WTC11 (cell line): ENCODE measurements at regions not wholly inside any gene's neighbourhood (a gene's known extent, or its start where the extent isn't known, plus 50 kb on each side); places are given as distances from the start of the nearest gene placed in this dataset.

Source experiments
- ATAC-seq: fragments of 200-7000 bp; cut with Tn5 transposase; 2 replicates; pipeline ENCODE4 v1.10.0; 2021; ENCODE audit warnings: mild to moderate bottlenecking, moderate library complexity
- CTCF ChIA-PET: fragments of 300-600 bp; sonication (Branson Sonifier 250); formaldehyde crosslinking; loops from one replicate; lab custom pipeline; 2021; ENCODE audit warnings: antibody characterized with exemption; lab: Charles Lee
- POLR2A ChIA-PET: fragments of 350-600 bp; sonication (Branson Sonifier 250); formaldehyde crosslinking; loops from one replicate; lab custom pipeline; 2021; ENCODE audit warnings: antibody characterized with exemption; lab: Charles Lee
- DNase-seq: peaks from one replicate; pipeline ENCODE4 v3.0.0; 2021; ENCODE audit warnings: low spot score
- H3K27ac Mint-ChIP-seq: 2 replicates; pipeline ENCODE4 v1.8.0; 2021; ENCODE audit warnings: mixed read lengths
- H3K27me3 Mint-ChIP-seq: 2 replicates; pipeline ENCODE4 v1.8.0; 2021; ENCODE audit warnings: low read depth, mild to moderate bottlenecking, moderate library complexity, mixed read lengths
- H3K36me3 Mint-ChIP-seq: 2 replicates; pipeline ENCODE4 v1.8.0; 2021; ENCODE audit warnings: mixed read lengths
- H3K4me1 Mint-ChIP-seq: 2 replicates; pipeline ENCODE4 v1.8.0; 2022; ENCODE audit warnings: mixed read lengths
- H3K4me3 Mint-ChIP-seq: 2 replicates; pipeline ENCODE4 v1.8.0; 2021; ENCODE audit warnings: mild to moderate bottlenecking, moderate library complexity, mixed read lengths
- H3K9me3 Mint-ChIP-seq: 2 replicates; pipeline ENCODE4 v1.8.0; 2021; ENCODE audit warnings: mixed read lengths
- CDX4 ChIP-seq: fragments of 250-450 bp; sonication (Bioruptor Pico); IDR thresholded peaks from 2 replicates; pipeline ENCODE4 v1.9.0; 2021; ENCODE audit warnings: moderate library complexity, mild to moderate bottlenecking, inconsistent platforms, borderline replicate concordance
- CREM ChIP-seq: sonication (generic); formaldehyde crosslinking; IDR thresholded peaks from 2 replicates; pipeline ENCODE4 v1.8.1; 2022; ENCODE audit warnings: mild to moderate bottlenecking, missing genetic modification reagents, moderate library complexity
- ETV6 ChIP-seq: sonication (generic); formaldehyde crosslinking; IDR thresholded peaks from 2 replicates; pipeline ENCODE4 v1.8.1; 2022; ENCODE audit warnings: mild to moderate bottlenecking, missing genetic modification reagents
- HMGXB4 ChIP-seq: sonication (generic); formaldehyde crosslinking; IDR thresholded peaks from 2 replicates; pipeline ENCODE4 v1.8.1; 2023; ENCODE audit warnings: mild to moderate bottlenecking, moderate library complexity, missing genetic modification reagents
- NFATC4 ChIP-seq: fragments of 250-450 bp; sonication (Bioruptor Pico); IDR thresholded peaks from 2 replicates; pipeline ENCODE4 v1.9.0; 2021; ENCODE audit warnings: mild to moderate bottlenecking
- NFE2L1 ChIP-seq: sonication (generic); formaldehyde crosslinking; IDR thresholded peaks from 2 replicates; pipeline ENCODE4 v1.8.1; 2023; ENCODE audit warnings: missing genetic modification reagents
- NR3C1 ChIP-seq: sonication (generic); formaldehyde crosslinking; conservative IDR thresholded peaks from 2 replicates; pipeline ENCODE4 v1.8.1; 2023; ENCODE audit warnings: low read depth, mild to moderate bottlenecking, missing genetic modification reagents
- RORB ChIP-seq: fragments of 250-450 bp; sonication (Bioruptor Pico); IDR thresholded peaks from 2 replicates; pipeline ENCODE4 v1.9.0; 2021; ENCODE audit warnings: mild to moderate bottlenecking
- SP1 ChIP-seq: sonication (generic); formaldehyde crosslinking; conservative IDR thresholded peaks from 2 replicates; pipeline ENCODE4 v1.8.1; 2022; ENCODE audit warnings: missing genetic modification reagents
- TP53 ChIP-seq: sonication (generic); formaldehyde crosslinking; IDR thresholded peaks from 2 replicates; pipeline ENCODE4 v1.8.1; 2023; ENCODE audit warnings: mild to moderate bottlenecking, missing genetic modification reagents
- USF1 ChIP-seq: sonication (generic); formaldehyde crosslinking; IDR thresholded peaks from 2 replicates; pipeline ENCODE4 v1.8.0; 2022; ENCODE audit warnings: mild to moderate bottlenecking, missing genetic modification reagents
- ZBTB21 ChIP-seq: sonication (generic); formaldehyde crosslinking; IDR thresholded peaks from 2 replicates; pipeline ENCODE4 v1.8.1; 2023; ENCODE audit warnings: mild to moderate bottlenecking, missing genetic modification reagents, borderline replicate concordance
- ZNF317 ChIP-seq: sonication (generic); formaldehyde crosslinking; IDR thresholded peaks from 2 replicates; pipeline ENCODE4 v1.8.1; 2023; ENCODE audit warnings: low read depth, mild to moderate bottlenecking, moderate library complexity, missing genetic modification reagents, borderline replicate concordance
- ZNF396 ChIP-seq: fragments of 250-450 bp; sonication (Bioruptor Pico); IDR thresholded peaks from 2 replicates; pipeline ENCODE4 v1.8.0; 2021; ENCODE audit warnings: mild to moderate bottlenecking, moderate library complexity, borderline replicate concordance
- ZNF423 ChIP-seq: fragments of 250-450 bp; sonication (Bioruptor Pico); IDR thresholded peaks from 2 replicates; pipeline ENCODE4 v2.1.2; 2022; ENCODE audit warnings: mild to moderate bottlenecking, moderate library complexity
- TF ChIP-seq, protein P1 (sequence below): fragments of 250-450 bp; sonication (Bioruptor Pico); IDR thresholded peaks from 2 replicates; pipeline ENCODE4 v2.1.2; 2022; ENCODE audit warnings: mild to moderate bottlenecking, moderate library complexity

- no peak overlapping the region for H3K27ac Mint-ChIP-seq
Measured at GRCh38 chr19:31980796-31981195, 364.6 kb upstream of the ZNF507 start.

GRCh38 chr19:31981545-31981944 lies 363.9 kb upstream of the ZNF507 start:
- ATAC-seq: no peak
- no peak overlapping the region for H3K4me3 Mint-ChIP-seq

More at GRCh38 chr19:31980796-31981195, 364.6 kb upstream of the ZNF507 start:
- ATAC-seq (no peak), DNase-seq (no peak)
- CTCF ChIA-PET: no interaction called here
- Mint-ChIP-seq H3K27me3 (no peaks in the 10 kb centered on the region; the same call in 1 of the 2 replicates), H3K9me3 (peaks cover 9% of the 10 kb centered on the region), H3K4me3 (no peak overlapping the region), H3K36me3 (no peaks in the 10 kb centered on the region; the same call in 1 of the 2 replicates), H3K4me1 (peaks cover 4% of the 10 kb centered on the region; the same call in 1 of the 2 replicates)
- POLR2A ChIA-PET: no interaction called here
- TF ChIP-seq RORB (CRISPR knock-in tag): no peak
- no peak for TF ChIP-seq TP53 (CRISPR knock-in tag)
- TF ChIP-seq CDX4 (CRISPR knock-in tag): no peak
- no peak for TF ChIP-seq USF1 (CRISPR knock-in tag)

DNA sequence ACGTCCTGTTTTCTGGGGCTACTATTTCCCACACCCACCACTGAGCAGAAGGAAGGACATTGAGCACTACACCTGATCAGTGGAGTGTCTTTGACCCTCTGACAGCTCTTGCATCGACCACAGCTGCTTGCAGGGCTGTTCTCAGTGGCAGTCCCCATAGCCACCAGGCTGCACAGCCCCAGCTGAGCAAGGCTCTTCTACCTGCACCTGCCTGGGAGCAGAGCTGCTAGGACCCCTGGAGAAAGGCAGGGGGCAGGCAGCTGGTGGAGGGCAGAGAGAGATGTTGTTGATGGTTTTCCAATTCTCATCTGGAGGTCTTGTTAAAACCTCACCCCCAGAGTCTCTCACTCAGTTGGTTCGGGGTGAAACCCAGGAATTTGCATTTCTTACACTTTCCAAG lies 361.8 kb upstream of the ZNF507 start:
- no peak for ATAC-seq
- CTCF ChIA-PET: interaction anchor here (0.6 kb wide), 1 partner anchor 307 kb away, joined by 3 read pairs; no protein-coding TSS in a partner anchor
- H3K9me3 Mint-ChIP-seq: peaks cover 22% of the 10 kb centered on the region

More at GRCh38 chr19:31981545-31981944, 363.9 kb upstream of the ZNF507 start:
- ChIA-PET CTCF (no interaction called here), POLR2A (no interaction called here)
- no peaks in the 10 kb centered on the region for H3K27me3 Mint-ChIP-seq
- H3K27ac Mint-ChIP-seq: no peak overlapping the region
- TF ChIP-seq SP1 (CRISPR knock-in tag) (no peak), NR3C1 (CRISPR knock-in tag) (no peak), USF1 (CRISPR knock-in tag) (no peak), ZNF396 (CRISPR knock-in tag) (no peak), ZBTB21 (CRISPR knock-in tag) (no peak), ZNF317 (CRISPR knock-in tag) (no peak), NFATC4 (CRISPR knock-in tag) (no peak)
- TF ChIP-seq, protein P1, sequence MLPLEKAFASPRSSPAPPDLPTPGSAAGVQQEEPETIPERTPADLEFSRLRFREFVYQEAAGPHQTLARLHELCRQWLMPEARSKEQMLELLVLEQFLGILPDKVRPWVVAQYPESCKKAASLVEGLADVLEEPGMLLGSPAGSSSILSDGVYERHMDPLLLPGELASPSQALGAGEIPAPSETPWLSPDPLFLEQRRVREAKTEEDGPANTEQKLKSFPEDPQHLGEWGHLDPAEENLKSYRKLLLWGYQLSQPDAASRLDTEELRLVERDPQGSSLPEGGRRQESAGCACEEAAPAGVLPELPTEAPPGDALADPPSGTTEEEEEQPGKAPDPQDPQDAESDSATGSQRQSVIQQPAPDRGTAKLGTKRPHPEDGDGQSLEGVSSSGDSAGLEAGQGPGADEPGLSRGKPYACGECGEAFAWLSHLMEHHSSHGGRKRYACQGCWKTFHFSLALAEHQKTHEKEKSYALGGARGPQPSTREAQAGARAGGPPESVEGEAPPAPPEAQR: no peak
- TF ChIP-seq, all 79 proteins: peak for 0
- no peak for DNase-seq
- Mint-ChIP-seq H3K9me3 (peaks cover 12% of the 10 kb centered on the region), H3K4me1 (peaks cover 4% of the 10 kb centered on the region; the same call in 1 of the 2 replicates), H3K36me3 (no peaks in the 10 kb centered on the region; the same call in 1 of the 2 replicates)

More for the DNA sequence above, 361.8 kb upstream of the ZNF507 start:
- Mint-ChIP-seq H3K4me1 (peaks cover 4% of the 10 kb centered on the region; the same call in 1 of the 2 replicates), H3K4me3 (no peak overlapping the region), H3K27me3 (no peaks in the 10 kb centered on the region; the same call in 1 of the 2 replicates), H3K36me3 (no peaks in the 10 kb centered on the region; the same call in 1 of the 2 replicates), H3K27ac (no peak overlapping the region)
- POLR2A ChIA-PET: no interaction called here
- no peak for TF ChIP-seq ZNF423 (CRISPR knock-in tag)
- no peak for TF ChIP-seq CREM (CRISPR knock-in tag)
- TF ChIP-seq ETV6: no peak
- TF ChIP-seq NFE2L1 (CRISPR knock-in tag): no peak
- no peak for TF ChIP-seq HMGXB4 (CRISPR knock-in tag)
- no peak for DNase-seq
